Activated CD8-positive, alpha-beta memory T cell treated with anti-CD3 and anti-CD28 coated beads for 24 hours (primary cell): ENCODE measurements at regions not wholly inside any gene's neighbourhood (a gene's known extent, or its start where the extent isn't known, plus 50 kb on each side); places are given as distances from the start of the nearest gene placed in this dataset.
"Not testable (repeated sequence)": the region's sequence is repeated elsewhere in the genome, so short reads cannot be mapped to it uniquely, and the experiment has no call there.

Experiments
- DNase-seq: peaks from one replicate; pipeline ENCODE4 v3.0.0-alpha.2; 2020

DNA sequence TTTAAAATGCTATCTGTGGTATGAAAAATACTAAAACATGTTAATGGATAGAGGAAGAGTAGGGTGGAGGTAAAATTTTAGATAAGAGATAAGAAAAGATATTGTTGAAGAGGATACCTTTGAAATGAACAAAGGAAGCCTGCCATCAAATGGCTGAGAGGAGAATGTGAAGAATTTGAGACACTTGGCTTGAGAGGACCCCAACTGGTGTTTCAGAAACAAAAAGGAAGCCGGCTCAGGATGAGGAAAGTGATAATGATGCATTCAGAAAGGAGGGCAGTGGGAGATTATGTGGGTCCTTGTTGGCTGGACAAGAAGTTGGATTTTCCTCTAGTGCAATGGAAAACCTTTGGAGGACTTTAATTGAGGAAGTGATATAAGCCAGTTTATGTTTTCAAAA is 264.4 kb downstream of the DUSP6 start:
- DNase-seq: no peak

DNA sequence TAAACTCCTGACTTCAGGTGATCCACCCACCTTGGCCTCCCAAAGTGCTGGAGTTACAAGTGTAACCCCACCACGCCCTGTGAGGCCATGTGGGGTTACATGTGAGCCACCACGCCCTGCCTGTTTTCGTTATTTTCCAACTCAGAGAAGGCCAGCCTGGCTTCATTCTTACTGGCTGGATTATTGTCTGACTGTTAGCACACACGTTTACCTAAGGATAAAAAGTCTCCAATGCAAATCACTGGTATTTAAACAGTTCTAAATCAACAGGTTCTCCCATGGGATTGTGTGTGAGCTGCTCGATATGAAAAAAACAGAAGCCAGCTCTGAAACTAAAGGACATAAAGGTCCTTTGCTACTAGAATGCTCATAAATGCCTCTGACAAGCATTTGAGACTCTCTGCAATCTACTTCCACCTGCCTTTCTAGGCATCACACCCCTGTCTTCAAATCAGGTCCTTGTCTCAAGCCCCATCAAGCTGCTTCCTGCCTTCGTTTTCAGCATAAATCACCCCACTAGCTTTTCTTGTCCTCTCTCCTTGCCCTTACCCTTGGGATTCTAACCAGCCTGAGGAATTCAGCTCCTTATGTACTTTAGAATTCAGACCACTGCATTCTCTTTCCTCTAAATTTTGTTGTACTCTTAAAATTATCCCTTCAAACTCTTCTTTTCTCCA is 265.0 kb downstream of the DUSP6 start:
- no peak for DNase-seq

DNA sequence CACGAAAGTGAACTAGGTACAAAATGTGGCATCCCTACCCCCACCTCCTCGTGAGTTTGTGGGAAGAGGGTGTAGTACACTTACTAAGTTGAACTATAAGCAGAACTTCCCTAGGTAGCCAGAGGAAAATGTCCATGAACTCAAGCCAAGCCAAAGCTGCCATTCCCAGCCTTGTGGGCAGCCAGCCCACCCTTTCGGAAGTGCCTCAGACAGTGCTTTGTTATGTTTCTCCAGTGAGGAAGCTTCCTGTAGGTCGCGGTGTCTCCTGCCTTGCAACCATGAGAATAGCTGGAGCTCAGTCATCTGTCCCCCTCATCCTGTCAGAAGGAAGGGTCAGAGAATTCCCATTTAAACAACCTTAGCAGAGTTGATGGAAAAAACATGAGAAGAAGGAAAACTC is 266.9 kb downstream of the DUSP6 start:
- DNase-seq: no peak

DNA sequence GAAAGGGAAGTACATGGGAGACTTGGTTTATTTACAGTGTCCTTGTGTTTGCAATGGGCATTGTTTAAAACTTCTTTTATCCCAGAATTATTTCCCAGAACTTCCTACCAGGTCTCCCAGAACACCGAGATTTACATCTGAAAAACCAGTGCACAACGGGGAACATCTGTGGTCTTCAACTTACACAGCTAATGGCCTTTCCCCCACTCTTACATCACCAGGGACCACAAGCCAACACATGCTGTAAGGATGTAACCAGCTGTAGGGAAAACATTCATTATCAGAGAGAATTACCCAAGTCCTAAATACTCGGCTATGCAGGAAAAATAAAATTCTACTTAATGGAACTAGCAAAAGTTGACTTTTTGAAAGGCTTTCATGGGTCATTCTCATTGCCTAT is 267.6 kb downstream of the DUSP6 start:
- no peak for DNase-seq

DNA sequence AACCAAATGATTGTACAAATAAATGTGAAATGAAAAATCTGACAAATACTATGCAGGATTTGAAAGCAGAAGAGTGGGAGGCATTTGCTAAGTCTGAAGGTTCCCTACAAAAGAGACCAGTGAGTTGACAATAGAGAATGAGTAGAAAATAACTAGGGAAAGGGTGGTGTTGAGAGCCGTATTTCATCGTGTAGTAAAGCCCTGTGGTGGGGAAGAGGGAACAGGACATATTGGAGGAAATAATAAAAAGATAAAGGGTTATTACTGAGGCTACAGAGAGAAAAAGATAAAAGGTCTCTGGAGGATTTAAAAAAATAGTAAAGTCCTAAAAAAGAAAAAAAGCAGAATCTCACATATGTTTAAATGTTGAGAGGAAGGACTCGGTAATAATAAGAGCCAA is 268.8 kb downstream of the DUSP6 start:
- DNase-seq: no peak

DNA sequence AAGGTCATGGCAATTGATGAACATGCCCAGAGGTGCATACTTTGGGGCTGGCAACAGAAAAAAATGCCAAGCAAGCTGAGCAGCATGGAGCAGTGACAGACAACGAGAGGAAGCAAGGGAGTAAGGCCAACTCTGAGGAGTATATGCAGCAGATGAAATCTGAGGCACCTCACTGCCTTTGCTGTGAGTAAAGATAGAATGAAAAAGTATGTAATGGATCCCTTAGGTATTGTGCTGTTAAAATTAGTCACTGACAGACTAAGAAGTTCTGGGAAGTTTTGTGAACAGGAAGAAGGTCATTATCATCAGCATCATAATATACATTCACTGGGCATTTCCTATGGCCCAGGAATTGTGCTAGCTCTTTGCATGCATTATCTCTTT is 269.9 kb downstream of the DUSP6 start:
- DNase-seq: no peak

DNA sequence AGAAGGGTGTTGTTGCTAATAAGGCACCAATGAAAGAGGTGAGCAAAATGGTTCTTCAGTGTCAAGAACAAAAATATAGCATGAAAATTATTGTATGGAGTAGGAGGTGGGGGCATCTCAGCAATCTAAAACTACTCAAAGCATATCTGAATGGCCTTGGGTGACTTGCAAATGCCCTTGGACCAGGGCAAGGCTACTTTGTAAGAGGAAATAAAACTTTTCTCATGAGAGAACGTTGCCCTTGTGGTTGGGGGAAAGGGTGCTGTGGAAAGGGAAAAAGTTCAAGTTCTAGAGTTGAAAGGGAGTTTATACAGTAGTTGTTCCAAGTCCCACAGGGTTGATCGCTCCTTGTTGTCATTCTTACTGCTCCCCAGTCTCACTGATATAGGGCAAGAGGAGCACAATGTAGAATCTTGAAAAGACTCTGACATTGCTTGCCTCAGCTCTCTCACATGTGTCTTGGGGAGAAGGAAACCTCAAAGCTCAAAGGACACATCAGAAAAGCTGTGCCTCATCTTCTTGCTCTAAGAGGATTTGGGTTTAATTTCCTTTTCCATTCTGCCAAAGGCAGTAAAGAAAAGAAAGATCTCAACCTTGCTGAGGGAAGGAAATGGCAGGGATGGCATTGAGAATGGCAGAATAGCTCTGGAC is 270.5 kb downstream of the DUSP6 start:
- DNase-seq: no peak

DNA sequence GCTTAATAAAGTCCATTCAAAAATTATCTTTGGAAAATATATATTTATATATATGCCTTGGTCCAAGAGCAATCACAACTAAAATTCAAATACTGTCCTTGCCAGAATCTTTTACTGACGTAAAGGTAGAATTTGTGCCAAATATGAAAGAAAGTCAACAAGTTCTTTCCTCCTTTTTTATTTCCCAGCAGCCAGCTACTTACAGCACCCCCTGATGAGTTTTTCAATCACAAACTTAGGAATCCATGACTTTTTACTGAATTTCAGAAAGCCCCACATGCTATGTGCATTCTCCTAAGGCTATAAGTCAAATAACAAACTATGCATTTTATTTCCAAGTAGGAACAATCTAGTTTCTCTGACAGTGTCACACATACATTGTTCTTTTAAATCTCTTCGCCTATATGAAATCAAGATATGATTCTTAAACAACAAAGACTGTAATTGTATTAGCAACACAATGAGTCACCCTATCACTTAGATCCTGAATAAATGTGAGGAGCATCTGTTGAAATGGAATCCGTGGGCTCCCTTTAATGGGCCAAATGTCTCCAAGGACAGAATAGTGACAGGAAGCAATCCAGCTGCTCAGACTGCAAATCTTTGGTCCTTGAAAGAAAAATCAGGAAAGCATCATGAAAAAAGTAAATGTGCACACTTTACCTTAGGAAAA is 271.4 kb downstream of the DUSP6 start:
- DNase-seq: no peak

DNA sequence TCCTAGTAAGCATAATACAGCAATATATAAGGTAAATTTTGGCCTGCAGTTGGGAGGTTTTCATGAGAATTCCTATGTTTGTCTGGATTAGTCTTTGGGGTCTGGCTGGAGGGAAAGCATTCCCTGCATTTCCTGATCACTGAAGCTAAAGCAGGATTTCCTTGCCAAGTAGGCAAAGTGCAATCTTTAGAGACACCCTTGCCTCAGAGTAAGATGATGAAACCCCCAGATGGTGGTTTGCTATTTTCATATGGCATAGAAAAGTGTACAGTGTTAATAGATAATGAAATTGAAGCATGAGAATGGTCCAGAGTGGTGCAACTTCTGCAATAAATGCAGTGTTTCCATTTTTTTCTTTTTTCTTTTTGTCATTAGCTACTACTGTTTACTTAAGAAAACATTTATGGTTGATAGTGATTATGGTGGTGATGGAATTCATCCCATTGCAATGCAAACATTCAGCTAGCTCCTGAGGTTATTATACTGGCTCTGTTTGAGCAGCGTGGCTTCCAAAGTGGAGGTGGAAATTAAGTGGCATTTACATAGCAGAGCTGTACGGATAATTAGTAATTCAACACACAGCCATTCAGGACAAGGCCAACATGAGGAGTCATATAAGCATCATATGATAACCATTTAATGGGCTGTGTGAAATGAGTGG is 276.3 kb downstream of the DUSP6 start:
- no peak for DNase-seq

DNA sequence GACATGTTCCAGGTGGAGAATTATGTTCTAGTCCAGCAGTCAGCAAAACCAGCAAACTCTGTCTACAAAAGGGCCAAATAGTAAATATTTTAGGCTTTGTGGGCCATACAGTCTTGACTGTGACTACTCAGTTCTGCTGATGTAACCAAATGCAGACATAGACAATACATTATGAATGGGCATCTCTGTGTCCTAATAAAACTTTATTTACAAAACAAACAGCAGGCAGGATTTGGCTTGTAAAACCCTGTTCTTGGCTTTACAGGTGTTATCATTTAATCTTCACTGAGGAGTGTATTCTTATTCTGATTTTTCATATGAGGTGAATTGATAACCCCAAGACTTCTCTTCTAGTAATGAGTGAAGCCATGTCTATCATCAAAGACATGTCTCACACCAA is 278.6 kb downstream of the DUSP6 start:
- DNase-seq: no peak

DNA sequence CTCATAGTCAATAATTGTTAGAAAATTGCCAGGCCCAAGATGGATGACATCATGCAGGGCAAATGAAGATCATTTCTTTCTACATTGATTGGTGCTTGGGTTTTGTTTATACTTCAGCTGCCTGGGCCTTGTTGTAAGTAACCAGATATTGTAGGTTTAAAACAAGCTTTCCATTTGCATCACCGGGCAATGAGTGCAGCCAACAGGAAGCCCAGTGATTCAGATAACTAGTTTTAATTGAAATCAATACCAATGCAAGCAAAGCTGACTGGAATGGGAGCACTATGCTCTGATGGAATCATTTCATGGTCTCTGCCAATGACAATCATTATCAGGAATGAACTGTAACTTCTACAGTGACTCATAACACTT is 279.3 kb downstream of the DUSP6 start:
- DNase-seq: no peak

DNA sequence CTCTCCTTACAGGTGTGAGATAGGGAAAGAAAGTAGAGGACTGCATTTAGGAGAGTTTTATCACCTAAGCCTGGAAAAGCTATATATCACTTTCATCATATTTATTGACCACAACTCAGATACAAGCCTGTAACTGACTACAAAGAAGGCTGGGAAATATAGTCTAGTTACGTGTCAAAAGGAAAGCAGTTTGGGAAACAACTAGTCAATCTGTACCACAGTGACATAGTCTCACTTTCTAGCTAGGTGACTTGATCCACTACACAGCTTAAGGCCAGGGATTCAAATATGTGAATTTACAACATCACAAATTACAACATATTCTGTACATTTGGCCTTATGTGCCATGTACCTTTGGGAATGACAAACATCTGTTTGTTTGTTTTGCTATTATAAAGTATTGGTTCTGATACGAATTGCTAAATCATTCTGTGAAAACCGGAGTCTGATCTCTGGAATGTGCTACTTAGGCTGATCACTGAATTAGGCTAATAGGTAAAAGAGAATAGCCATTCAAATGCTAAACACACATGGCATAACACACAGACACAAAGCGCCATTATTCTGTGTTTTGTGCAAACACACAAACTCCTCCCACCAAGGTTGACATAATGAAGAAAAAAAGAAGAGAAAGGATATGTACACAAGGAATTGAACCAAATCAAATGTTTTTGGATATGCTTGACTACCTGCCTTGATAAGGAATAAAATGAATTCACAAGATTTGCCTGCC is 279.8 kb downstream of the DUSP6 start:
- DNase-seq: no peak

DNA sequence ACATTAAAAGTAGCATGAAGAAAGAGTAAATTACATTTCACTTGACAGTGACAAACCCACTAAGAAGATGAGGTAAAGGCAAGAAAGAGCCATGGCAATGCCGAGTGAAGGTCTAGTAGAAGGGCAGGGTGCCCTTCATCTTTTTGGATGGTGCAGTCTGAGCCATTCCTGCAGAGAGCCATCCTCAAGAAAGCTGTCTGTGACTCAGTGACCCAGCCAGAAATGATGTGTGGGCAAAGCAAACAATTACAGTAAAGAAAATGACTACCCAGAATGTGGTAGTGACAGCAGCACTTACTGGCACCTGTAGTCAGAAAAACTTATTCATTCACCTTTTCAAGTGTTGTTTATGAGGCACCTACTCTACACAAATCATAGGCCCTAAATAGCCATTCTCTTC is 281.7 kb downstream of the DUSP6 start:
- no peak for DNase-seq

DNA sequence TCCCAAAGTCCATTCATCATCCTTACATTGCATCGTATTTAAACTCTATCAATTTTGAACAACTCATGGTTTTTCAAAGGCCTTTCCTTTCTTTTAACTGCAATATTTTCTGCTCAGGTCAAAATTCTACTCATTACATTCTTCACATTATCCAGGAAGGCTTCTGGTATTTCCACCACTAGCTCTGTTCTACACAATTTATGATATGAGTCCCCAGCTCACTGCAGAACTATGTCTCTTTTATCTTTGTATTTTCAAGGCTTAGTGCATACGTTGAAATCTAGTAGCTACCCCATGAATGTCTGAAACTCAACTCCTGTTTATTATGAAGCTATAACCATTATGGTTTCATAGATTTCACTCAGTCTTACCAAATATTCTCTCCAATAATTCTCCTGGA is 282.9 kb downstream of the DUSP6 start:
- no peak for DNase-seq

DNA sequence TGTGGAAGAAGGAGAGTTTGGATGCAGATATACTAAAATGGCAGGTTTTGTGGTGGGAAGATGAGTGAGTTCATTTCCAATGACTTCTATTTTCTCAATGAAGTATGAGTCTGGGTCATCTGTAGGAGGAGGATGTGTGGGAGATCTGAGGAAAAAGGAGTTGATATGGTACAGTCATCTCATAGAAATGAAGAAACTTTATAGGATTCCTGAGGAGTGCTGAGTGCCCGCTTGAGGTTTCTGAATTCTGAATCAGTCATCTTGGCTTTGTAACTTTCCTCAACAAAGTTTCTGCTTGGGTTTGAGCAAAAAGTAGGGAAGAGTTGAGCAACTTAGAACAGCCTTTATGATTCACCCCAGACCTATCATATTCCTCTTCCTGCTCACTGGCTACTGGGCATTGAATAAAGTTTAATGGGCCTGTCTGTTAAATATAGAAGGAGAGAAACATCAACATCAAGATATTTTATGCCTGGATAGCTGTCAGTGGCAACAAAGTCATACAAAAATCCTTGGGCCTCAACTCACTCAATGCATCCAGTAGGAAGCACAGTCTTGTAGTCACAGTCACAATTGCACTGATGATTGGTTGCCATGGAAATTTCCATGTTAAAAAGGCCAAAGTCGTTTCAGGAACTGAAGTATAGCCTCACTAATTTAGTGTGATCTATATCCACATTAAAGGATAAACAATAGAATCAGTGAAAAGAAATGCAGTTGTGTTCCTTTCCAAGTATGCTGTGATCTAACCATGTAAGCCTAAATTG is 284.7 kb downstream of the DUSP6 start:
- no peak for DNase-seq

DNA sequence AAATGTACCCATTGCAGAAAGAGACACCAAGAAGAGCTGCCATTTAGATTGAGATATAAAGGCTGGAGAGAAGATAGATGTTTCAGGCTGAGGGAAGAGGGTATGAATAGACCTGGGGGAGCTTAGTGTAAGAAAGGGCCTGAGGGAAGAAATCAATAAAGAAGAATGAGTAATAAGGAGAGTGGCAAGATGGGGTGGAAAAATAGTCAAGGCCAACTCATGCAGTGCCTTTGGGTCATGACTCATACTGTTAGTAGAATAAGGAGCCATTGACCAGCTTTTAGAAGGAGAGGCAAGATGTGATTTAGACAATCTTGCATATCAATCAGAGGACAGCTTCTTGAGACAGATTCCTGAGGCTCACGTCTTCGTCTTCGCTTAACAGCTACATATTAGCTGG is 287.5 kb downstream of the DUSP6 start:
- DNase-seq: no peak

DNA sequence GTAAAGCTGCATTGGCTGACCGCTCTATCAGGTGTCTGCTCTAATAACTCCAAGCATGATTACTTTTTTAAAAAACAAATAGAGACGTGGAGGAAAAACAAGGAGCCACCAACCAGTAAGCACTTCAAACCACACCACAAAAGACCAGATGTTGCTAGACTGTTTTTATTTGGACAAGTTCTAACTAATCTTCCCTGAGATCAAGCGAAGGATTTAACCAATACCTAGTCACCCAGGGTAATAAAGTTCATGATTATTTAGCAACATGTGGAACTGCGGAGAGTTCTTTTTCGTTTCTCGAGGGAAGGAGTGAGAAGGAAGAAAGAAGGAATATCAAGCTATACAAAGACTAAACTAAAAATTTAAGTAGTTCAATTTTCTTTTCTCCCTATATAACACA is 288.1 kb downstream of the DUSP6 start:
- no peak for DNase-seq

DNA sequence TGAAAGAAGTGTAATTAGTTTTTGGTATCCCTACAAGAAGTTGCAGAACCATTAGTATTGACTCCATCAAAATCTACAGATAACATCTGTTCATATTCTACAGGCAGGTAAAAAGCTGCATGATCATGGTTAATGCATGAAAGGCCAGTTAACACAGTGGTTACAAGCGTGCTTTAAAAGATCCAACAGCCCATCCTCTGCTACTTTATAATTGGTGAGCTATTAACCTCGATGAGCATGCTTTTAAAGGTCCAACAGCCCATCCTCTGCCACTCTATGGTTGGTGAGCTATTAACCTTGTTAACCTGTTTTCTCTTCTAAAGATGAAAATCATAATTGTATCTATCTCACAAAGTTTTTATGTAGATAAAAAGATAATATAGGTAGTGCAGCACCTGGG is 289.3 kb downstream of the DUSP6 start:
- DNase-seq: no peak

DNA sequence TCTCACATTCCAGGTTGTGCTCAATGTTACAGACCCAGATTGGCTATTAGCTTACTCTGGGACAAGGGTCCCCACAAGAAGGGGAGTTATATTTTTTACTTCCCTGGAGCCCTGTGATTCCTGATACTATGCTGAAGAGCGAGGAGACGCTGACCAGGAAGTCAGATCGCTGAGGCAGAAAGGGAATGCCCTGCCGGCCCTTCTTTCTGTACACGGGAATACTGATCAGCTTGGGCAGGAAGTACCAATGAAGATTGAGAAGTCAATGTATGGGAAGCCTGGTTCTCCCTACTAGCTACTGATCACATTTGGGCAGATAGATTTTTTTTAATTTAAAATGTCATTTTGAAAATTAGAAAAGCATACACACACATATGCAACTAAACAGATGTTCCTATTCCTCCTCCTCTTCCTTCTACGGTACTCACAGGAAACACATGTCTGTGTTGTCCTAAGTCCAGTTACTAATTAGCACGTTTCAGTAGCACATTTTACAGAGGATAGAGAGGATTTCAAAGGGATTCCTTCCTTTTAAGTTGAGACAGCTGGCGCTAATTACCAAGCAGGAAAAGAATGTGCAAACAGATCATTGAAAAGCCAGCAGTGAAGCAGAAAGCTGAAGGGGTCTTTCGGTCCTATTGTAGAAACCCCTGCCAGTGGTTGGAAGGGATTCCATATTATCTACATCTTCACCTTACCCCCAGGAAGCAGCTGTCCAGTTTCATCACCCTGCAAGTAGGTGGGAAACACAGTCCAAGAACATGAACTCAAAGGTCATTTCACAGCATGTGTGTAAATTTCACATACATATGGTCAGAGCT is 292.4 kb downstream of the DUSP6 start:
- no peak for DNase-seq

DNA sequence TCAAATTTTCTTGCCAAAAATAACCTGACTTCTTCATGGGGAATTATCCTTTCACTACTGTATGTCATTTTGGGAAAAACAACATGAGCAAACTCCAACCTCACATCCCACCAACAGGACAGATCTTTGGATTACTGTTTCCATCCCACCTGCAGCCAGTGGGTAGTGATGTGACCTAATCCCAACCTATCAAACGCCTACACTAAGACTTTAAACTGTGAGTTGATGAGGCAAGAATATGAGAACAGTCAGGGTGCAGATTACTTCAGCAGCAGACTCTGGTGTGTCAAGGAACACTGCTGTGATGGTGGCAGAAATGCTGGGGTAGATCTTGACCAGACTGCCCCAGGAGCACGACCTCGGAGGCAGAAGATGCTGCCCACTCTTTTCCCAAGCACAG is 293.2 kb downstream of the DUSP6 start:
- DNase-seq: no peak

DNA sequence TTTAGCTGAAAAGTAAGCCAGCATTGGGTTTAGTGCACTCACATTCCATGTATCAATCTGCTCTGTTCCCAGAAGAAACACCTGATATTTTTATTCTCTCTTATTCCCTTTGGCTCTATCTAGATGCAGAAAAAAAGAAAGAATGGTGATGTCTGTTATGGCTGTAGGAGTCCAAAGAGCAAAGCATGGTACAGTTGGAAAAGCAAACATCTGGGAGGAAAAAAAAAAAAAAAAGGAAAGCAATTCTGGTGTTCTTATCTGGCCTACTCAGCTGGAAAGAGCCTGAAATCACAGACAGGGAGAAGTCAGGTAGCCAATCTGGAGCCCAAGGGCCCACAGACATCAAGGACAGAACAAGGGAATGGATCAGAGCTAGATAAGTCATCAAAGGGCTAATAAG is 293.9 kb downstream of the DUSP6 start:
- no peak for DNase-seq

DNA sequence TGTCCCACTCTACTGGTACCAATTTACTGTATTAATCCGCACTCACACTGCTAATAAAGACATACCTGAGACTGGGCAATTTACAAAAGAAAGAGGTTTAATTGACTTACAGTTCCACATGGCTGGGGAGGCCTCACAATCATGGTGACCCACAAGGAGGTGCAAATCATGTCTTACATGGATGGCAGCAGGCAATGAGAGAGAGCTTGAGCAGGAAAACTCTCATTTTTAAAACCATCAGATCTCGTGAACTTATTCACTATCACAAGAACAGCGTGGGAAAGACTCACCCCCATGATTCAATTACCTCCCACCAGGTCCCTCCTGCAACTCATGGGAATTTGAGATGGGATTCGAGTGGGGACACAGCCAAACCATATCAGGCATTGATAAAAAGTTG is 298.5 kb downstream of the DUSP6 start:
- DNase-seq: not testable (repeated sequence)
